Esophagus muscularis mucosa (tissue), 3 donors: ENCODE measurements at regions not wholly inside any gene's neighbourhood (a gene's known extent, or its start where the extent isn't known, plus 50 kb on each side); places are given as distances from the start of the nearest gene placed in this dataset.

Experiments
- CTCF ChIP-seq, 3 experiments: fragments of 200-600 bp in 2 of 3; fragments of 450-650 bp in 1 of 3; sonication (generic) in 2 of 3; IDR thresholded peaks; one replicate each; pipeline ENCODE4 v1.5.1; 2017 to 2019; ENCODE audit warnings: antibody characterized with exemption in 3 of 3, mild to moderate bottlenecking in 2 of 3, moderate library complexity in 1 of 3
- POLR2A ChIP-seq: fragments of 450-650 bp; IDR thresholded peaks from one replicate; pipeline ENCODE4 v1.6.1; 2017; ENCODE audit warnings: antibody characterized with exemption, moderate library complexity, mild to moderate bottlenecking, low read depth

DNA sequence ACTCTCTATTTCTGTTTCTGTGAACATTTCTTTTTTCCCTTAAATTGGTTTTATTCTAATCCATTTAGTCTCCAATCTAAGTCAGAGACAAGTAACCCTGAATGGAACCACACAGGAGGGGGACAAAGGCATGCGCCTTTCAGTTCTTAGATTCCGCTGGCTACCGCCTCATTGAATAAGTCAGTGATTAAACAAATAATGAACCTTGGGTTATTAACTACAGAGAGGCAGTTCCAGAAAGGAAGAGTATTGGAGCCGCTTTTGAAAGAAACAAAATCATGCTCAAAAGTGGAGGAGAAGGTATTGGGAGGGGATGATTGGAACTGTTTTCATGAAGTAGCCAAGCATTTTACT is 459.8 kb upstream of the DAB1 start:
- TF ChIP-seq CTCF (IDR thresholded peaks at IDR 0.05) (no peak), POLR2A (no peak)
